HG02943 (cell line): ENCODE measurements at regions not wholly inside any gene's neighbourhood (a gene's known extent, or its start where the extent isn't known, plus 50 kb on each side); places are given as distances from the start of the nearest gene placed in this dataset.

ENCODE experiments used
- ATAC-seq: cut with Tn5 transposase; IDR thresholded peaks from one replicate; pipeline ENCODE4 v1.9.1; 2021; ENCODE audit warnings: mild to moderate bottlenecking, low read depth, moderate library complexity; ENCODE audit not compliant: unreplicated experiment

- no peak for ATAC-seq
These were observed 970.8 kb upstream of the TENM3 start for GRCh38 chr4:181272422-181272821.

GRCh38 chr4:181278941-181279340 lies 964.3 kb upstream of the TENM3 start:
- no peak for ATAC-seq

GRCh38 chr4:181281451-181281850 lies 961.8 kb upstream of the TENM3 start:
- no peak for ATAC-seq

GRCh38 chr4:181289198-181289597 lies 954.0 kb upstream of the TENM3 start:
- no peak for ATAC-seq

- no peak for ATAC-seq
These were observed 951.6 kb upstream of the TENM3 start for GRCh38 chr4:181291615-181292014.

- ATAC-seq: no peak
These were observed 950.2 kb upstream of the TENM3 start for GRCh38 chr4:181293014-181293413.

GRCh38 chr4:181293541-181293940 lies 949.7 kb upstream of the TENM3 start:
- ATAC-seq: no peak

GRCh38 chr4:181294421-181294820 lies 948.8 kb upstream of the TENM3 start:
- no peak for ATAC-seq

- peak; percentile 69 for ATAC-seq
These were observed 941.2 kb upstream of the TENM3 start for GRCh38 chr4:181301735-181302710.

GRCh38 chr4:181307824-181308223 lies 935.4 kb upstream of the TENM3 start:
- no peak for ATAC-seq

- no peak for ATAC-seq
These were observed 934.5 kb upstream of the TENM3 start for GRCh38 chr4:181308476-181309312.

- no peak for ATAC-seq
These were observed 931.1 kb upstream of the TENM3 start for GRCh38 chr4:181312066-181312465.

- no peak for ATAC-seq
These were observed 923.6 kb upstream of the TENM3 start for GRCh38 chr4:181319629-181320028.

GRCh38 chr4:181323061-181323460 lies 920.1 kb upstream of the TENM3 start:
- no peak for ATAC-seq

- ATAC-seq: no peak
These were observed 912.5 kb upstream of the TENM3 start for GRCh38 chr4:181330654-181331201.

GRCh38 chr4:181331214-181331613 lies 912.0 kb upstream of the TENM3 start:
- ATAC-seq: no peak

GRCh38 chr4:181345931-181346330 lies 897.3 kb upstream of the TENM3 start:
- no peak for ATAC-seq

- ATAC-seq: no peak
These were observed 892.4 kb upstream of the TENM3 start for GRCh38 chr4:181350615-181351415.

- no peak for ATAC-seq
These were observed 878.7 kb upstream of the TENM3 start for GRCh38 chr4:181364504-181364903.

GRCh38 chr4:181365671-181366070 lies 877.5 kb upstream of the TENM3 start:
- ATAC-seq: no peak
